22Rv1 (cell line): ENCODE measurements at regions not wholly inside any gene's neighbourhood (a gene's known extent, or its start where the extent isn't known, plus 50 kb on each side); places are given as distances from the start of the nearest gene placed in this dataset.

Experiments used
- H3K27ac ChIP-seq: fragments of 450-650 bp; 2 replicates; pipeline ENCODE4 v1.5.1; 2017
- CTCF ChIP-seq: fragments of 450-650 bp; IDR thresholded peaks from 2 replicates; pipeline ENCODE4 v1.5.1; 2017; ENCODE audit warnings: mild to moderate bottlenecking
- ZFX ChIP-seq: fragments of 450-650 bp; IDR thresholded peaks from 2 replicates; pipeline ENCODE4 v1.6.1; 2017; ENCODE audit warnings: antibody characterized with exemption, borderline replicate concordance

DNA sequence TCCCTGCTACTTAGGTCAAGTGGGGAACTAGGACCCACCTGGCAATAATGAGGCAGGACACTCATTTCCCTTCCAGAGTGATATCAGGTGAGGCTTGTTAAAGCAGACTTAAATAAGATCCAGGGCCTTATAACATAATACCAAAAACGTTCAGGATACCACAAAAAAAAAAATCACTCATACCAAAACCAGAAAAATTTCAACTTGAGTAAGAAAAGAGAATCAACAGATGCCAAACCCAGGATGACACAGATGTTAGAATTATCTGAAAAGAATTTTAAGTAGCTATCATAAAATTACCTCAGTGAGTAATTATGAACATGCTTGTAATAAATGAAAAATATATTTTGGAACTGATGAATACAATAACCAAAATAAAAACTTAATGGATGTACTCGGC lies 255.6 kb upstream of the OSR1 start:
- H3K27ac ChIP-seq, result no peak overlapping the region
- TF ChIP-seq CTCF, result no peak
- no peak for TF ChIP-seq ZFX

DNA sequence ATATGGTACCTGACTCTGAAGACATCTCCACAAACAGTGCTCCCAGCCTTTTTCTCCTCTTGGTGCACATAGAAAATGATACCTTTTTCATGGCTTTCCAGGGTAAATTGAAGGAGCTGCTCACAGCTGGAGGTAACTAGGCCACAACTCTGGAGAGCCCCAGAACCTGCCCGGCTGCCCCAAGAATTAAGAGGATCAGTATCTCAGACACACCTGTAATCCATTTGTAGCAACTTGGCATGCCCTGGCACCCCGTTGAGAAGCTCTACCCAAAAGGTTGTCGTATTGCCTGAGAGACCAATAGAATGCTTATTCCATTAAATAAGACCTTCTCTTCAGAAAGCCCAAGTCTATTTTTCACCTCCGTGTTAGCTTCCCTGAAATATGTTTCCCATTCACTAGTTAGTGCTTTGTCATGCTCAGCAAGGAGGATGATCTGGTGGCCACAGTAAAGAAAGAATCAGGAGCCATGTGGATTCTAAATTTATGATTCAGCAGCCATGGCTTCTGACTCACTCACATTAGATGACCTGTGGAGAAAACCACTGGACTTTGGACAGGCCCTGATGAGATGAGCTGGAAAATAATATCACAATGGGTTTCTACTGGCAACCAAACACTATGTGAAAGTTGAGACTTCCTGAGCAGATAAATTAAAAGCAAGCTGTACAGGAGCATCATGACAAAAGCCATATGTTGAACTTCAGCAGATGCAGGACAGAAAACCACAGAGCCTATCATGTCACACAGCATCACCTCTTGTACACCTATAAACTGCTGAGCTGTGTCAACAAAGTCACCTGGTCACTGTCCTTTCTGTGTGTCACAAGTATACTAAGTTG lies 253.3 kb upstream of the OSR1 start:
- TF ChIP-seq CTCF (no peak), ZFX (no peak)
- no peak overlapping the region for H3K27ac ChIP-seq

DNA sequence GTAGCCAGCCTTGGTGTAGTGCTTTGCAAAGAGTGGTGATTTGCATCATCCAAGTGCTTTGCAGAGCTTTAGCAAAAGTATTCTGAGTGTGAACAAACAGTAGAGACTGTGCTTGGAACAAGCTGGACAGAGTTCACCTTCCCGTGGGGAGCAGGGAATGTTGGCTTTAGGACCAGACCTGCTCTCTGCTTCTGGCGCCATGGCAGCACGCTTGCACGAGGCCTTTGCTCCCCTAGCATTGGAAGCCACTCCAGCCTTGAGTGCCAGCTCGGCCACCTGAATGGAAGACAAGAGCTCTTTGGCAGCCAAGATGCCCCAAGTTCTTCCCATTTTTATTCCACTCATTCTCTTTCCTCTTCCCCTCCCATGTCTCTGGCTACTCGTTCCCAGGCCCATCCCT lies 250.8 kb upstream of the OSR1 start:
- H3K27ac ChIP-seq, result no peak overlapping the region
- TF ChIP-seq ZFX, result no peak
- TF ChIP-seq CTCF, result no peak

DNA sequence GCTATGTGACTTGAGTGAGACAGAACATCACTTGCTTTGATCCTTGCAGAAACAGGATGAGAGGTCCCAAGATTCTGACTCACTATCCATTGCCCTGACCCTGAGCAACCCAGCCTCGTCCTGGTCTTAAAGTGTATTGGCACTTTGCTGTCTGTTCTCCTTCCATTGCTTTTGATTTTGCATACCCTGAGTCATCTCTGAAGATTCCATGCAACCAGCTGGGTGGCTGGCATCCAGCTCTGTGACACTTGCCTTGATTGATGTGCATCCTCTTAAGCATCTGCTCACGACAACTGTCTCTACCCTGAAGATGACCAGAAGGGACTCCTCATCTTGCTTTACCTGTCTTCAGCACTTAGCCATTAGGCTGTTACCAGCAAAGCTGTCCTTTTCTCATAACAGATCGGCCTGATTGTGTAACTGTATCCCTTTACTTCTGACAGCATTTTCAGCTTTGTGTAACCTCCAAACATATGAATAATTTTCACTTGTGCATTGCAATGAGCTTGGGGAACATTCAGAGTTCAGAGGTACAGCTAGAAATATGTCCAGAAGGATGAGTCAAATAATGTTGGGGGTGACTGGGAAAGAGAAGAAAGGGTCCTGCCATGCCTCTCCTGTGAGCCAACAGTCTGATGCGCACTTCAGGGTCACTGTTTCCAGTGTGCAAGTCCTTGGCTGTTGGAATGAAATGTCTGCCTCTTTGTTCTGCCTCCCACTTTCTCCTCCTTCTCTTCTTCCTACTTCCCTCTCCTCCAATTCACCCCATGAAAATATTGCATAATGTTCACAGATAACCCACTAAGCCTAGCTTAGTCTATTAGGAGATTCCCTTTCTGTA lies 249.7 kb upstream of the OSR1 start:
- TF ChIP-seq CTCF (no peak), ZFX (no peak)
- H3K27ac ChIP-seq, result no peak overlapping the region

DNA sequence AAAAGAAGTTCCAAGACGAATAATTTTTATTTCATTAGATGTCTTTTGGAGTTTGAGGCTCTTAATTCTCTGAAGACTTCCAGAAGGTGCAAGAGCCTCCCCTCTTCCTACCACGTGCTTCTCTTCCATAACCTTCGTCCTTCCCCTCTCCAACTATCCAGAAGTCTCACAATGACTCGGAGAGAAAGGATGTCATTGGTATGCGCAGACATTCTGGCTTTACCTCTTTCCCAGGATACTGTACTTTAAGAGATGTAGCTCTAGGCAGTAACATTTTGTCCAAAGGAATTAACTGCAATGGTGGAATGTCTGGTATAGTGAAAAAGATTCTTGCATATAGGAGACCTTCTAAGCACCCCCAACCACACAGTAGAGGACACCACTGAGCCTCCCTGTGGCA lies 249.0 kb upstream of the OSR1 start:
- no peak for TF ChIP-seq ZFX
- TF ChIP-seq CTCF, result no peak
- H3K27ac ChIP-seq, result no peak overlapping the region

DNA sequence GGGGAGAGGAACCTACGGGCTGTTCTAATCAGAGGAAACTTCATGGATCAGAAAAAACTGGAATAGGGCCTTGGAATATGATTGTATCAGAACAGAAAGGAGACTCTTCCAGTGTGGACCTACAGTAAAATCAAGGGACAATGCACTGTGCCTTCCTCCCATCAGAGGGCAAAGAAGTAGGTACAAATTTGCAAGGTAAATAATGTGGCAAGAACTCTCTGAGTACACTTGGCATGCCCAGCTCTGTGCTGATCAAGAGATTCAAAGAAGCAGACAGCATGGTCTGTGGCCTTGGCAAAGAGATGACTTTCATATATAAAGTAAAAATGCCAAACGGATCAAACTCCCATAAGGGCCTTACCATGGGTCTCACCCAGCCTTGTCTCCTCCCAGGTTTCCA lies 242.6 kb upstream of the OSR1 start:
- TF ChIP-seq CTCF (no peak), ZFX (no peak)
- no peak overlapping the region for H3K27ac ChIP-seq

GRCh38 chr2:19600506-19600905 lies 242.1 kb upstream of the OSR1 start:
- no peak for TF ChIP-seq ZFX
- TF ChIP-seq CTCF, result no peak
- no peak overlapping the region for H3K27ac ChIP-seq
